ENCODE measurements at regions not wholly inside any gene's neighbourhood (a gene's known extent, or its start where the extent isn't known, plus 50 kb on each side); places are given as distances from the start of the nearest gene placed in this dataset.
"Not testable (repeated sequence)": the region's sequence is repeated elsewhere in the genome, so short reads cannot be mapped to it uniquely, and the experiment has no call there.

- DNase-seq = no peak
Observed at GRCh38 chr9:86600977-86601376, 246.8 kb upstream of the TUT7 start.

- DNase-seq = no peak
Observed at GRCh38 chr9:86600291-86600690, 246.1 kb upstream of the TUT7 start.

- no peak for DNase-seq
Observed at GRCh38 chr9:86599561-86599960, 245.4 kb upstream of the TUT7 start.

- no peak for DNase-seq
Observed at GRCh38 chr9:86598411-86599239, 244.4 kb upstream of the TUT7 start.

GRCh38 chr9:86594724-86595123 is 240.5 kb upstream of the TUT7 start:
- no peak for DNase-seq

GRCh38 chr9:86591472-86591871 is 237.3 kb upstream of the TUT7 start:
- DNase-seq = no peak

GRCh38 chr9:86589730-86590129 is 235.5 kb upstream of the TUT7 start:
- DNase-seq = no peak

- DNase-seq = no peak
Observed at GRCh38 chr9:86589273-86589672, 235.1 kb upstream of the TUT7 start.

- DNase-seq = no peak
Observed at GRCh38 chr9:86586144-86586494, 231.9 kb upstream of the TUT7 start.

- DNase-seq = no peak
Observed at GRCh38 chr9:86585422-86586143, 231.4 kb upstream of the TUT7 start.

- no peak for DNase-seq
Observed at GRCh38 chr9:86580688-86581087, 226.5 kb upstream of the TUT7 start.

- DNase-seq = no peak
Observed at GRCh38 chr9:86578722-86579121, 224.5 kb upstream of the TUT7 start.

GRCh38 chr9:86577420-86578333 is 223.5 kb upstream of the TUT7 start:
- DNase-seq = no peak

- no peak for DNase-seq
Observed at GRCh38 chr9:86575825-86576525, 221.8 kb upstream of the TUT7 start.

GRCh38 chr9:86575137-86575536 is 220.9 kb upstream of the TUT7 start:
- no peak for DNase-seq

GRCh38 chr9:86573886-86574285 is 219.7 kb upstream of the TUT7 start:
- DNase-seq = no peak

- DNase-seq = no peak
Observed at GRCh38 chr9:86572904-86573303, 218.7 kb upstream of the TUT7 start.

- not testable (repeated sequence) for DNase-seq
Observed at GRCh38 chr9:86565603-86566002, 211.4 kb upstream of the TUT7 start.

- no peak for DNase-seq
Observed at GRCh38 chr9:86563936-86564335, 209.7 kb upstream of the TUT7 start.

- DNase-seq = no peak
Observed at GRCh38 chr9:86563350-86563749, 209.1 kb upstream of the TUT7 start.

- no peak for DNase-seq
Observed at GRCh38 chr9:86562691-86563090, 208.5 kb upstream of the TUT7 start.

- no peak for DNase-seq
Observed at GRCh38 chr9:86557918-86558317, 203.7 kb upstream of the TUT7 start.
